Endothelial cell of umbilical vein (primary cell): ENCODE measurements at regions not wholly inside any gene's neighbourhood (a gene's known extent, or its start where the extent isn't known, plus 50 kb on each side); places are given as distances from the start of the nearest gene placed in this dataset.
A peak's percentile ranks its signal among the peaks of the same experiment; 100 is the strongest.

Experiments used
- BruUV-seq: library from RNA; stranded (reverse); fragments of 400-500 nt; replicated peaks from 2 replicates; lab custom pipeline; 2021; lab: Mats Ljungman, UMichigan
- CTCF ChIA-PET: fragments of 300-600, 350-600 bp; sonication (Branson Sonifier 250); formaldehyde crosslinking; loops from one replicate; lab custom pipeline; 2021; ENCODE audit warnings: antibody characterized with exemption, inconsistent platforms; lab: Charles Lee
- POLR2A ChIA-PET: fragments of 300-600, 350-600 bp; sonication (Branson Sonifier 250); formaldehyde crosslinking; loops from one replicate; lab custom pipeline; 2021; ENCODE audit warnings: antibody characterized with exemption, inconsistent platforms; lab: Charles Lee
- DNase-seq: peaks from one replicate; pipeline ENCODE4 v3.0.0-alpha.2; 2011; ENCODE audit warnings: low read depth, low spot score
- FAIRE-seq: peaks from 2 replicates; lab custom pipeline; 2011; peaks lifted over from hg19 to GRCh38; lab: Jason Lieb, UNC
- H2AFZ ChIP-seq: 2 replicates; pipeline ENCODE4 v1.6.0; 2012; ENCODE audit warnings: low read depth, low read length, control low read depth, inconsistent platforms
- H3K27ac ChIP-seq: 2 replicates; pipeline ENCODE4 v1.5.1; 2011; ENCODE audit warnings: low read depth, mild to moderate bottlenecking, control low read depth, low read length, moderate library complexity; ENCODE audit not compliant: insufficient read depth
- H3K27me3 ChIP-seq, 2 experiments: 2 replicates each; pipeline versions ENCODE4 v1.6.0 to v1.6.1; 2011; ENCODE audit warnings: low read length in 2 of 2, mixed read lengths in 1 of 2; ENCODE audit not compliant: control insufficient read depth in 2 of 2, insufficient read depth in 2 of 2
- H3K36me3 ChIP-seq, 2 experiments: 2 replicates in 1 of 2; 3 replicates in 1 of 2; pipeline ENCODE4 v1.5.1; 2011; ENCODE audit warnings: low read length in 2 of 2, mild to moderate bottlenecking in 1 of 2, moderate library complexity in 1 of 2; ENCODE audit not compliant: control insufficient read depth in 2 of 2, insufficient read depth in 2 of 2; ENCODE audit errors: extremely low read depth in 1 of 2
- H3K4me1 ChIP-seq: 3 replicates; pipeline ENCODE4 v1.5.1; 2011; ENCODE audit warnings: mild to moderate bottlenecking, low read length; ENCODE audit not compliant: control insufficient read depth, insufficient read depth; ENCODE audit errors: extremely low read depth
- H3K4me2 ChIP-seq: 2 replicates; pipeline ENCODE4 v1.6.1; 2011; ENCODE audit warnings: low read length, control low read depth, mixed read lengths; ENCODE audit not compliant: insufficient read depth
- H3K4me3 ChIP-seq, 3 experiments: fragments of 200-600 bp in 1 of 3; sonication (generic), shearing (Covaris generic) in 1 of 3; replicated peaks in 1 of 3; 2 replicates each; pipeline ENCODE4 v1.5.1; 2011 to 2016; ENCODE audit warnings: control low read depth in 3 of 3, low read length in 3 of 3, mild to moderate bottlenecking in 2 of 3, inconsistent platforms in 1 of 3, low read depth in 1 of 3, moderate library complexity in 1 of 3; ENCODE audit not compliant: insufficient read depth in 1 of 3
- H3K79me2 ChIP-seq: 2 replicates; pipeline ENCODE4 v1.6.0; 2012; ENCODE audit warnings: low read length, inconsistent platforms; ENCODE audit not compliant: control insufficient read depth, insufficient read depth
- H3K9ac ChIP-seq: replicated peaks from 2 replicates; pipeline ENCODE3; 2011; ENCODE audit warnings: low read length, control low read depth; ENCODE audit not compliant: insufficient read depth; ENCODE audit errors: extremely low read depth
- H3K9me1 ChIP-seq: replicated peaks from 3 replicates; pipeline ENCODE4 v1.6.0; 2011; ENCODE audit warnings: mild to moderate bottlenecking, low read length; ENCODE audit not compliant: control insufficient read depth, insufficient read depth; ENCODE audit errors: extremely low read depth
- H3K9me3 ChIP-seq: replicated peaks from 2 replicates; pipeline ENCODE4 v1.5.1; 2012; ENCODE audit warnings: low read length, inconsistent platforms; ENCODE audit not compliant: control insufficient read depth, insufficient read depth
- H4K20me1 ChIP-seq: replicated peaks from 2 replicates; pipeline ENCODE3; 2011; ENCODE audit warnings: mild to moderate bottlenecking, low read length; ENCODE audit not compliant: control insufficient read depth, insufficient read depth; ENCODE audit errors: extremely low read depth
- EZH2 ChIP-seq: IDR thresholded peaks from 2 replicates; pipeline ENCODE4 v1.6.1; 2012; ENCODE audit warnings: borderline replicate concordance, low read depth, mild to moderate bottlenecking, moderate library complexity, low read length, inconsistent platforms; ENCODE audit not compliant: severe bottlenecking
- FOS ChIP-seq: IDR thresholded peaks from 2 replicates; pipeline ENCODE4 v1.6.1; 2011; ENCODE audit warnings: mild to moderate bottlenecking, low read length, moderate library complexity, borderline replicate concordance; ENCODE audit not compliant: insufficient read depth
- GATA2 ChIP-seq: IDR thresholded peaks from 2 replicates; pipeline ENCODE4 v1.7.0; 2011; ENCODE audit warnings: low read depth, mild to moderate bottlenecking, moderate library complexity, mixed read lengths, low read length; ENCODE audit not compliant: insufficient read length, insufficient read depth
- JUN ChIP-seq: IDR thresholded peaks from 2 replicates; pipeline ENCODE4 v1.6.1; 2011; ENCODE audit warnings: borderline replicate concordance, low read depth; ENCODE audit not compliant: insufficient read length, insufficient read depth
- MYC ChIP-seq: IDR thresholded peaks from one replicate; pipeline ENCODE4 v1.6.1; 2011; ENCODE audit warnings: mild to moderate bottlenecking, low read depth, low read length
- POLR2A ChIP-seq: IDR thresholded peaks from 2 replicates; pipeline ENCODE4 v1.6.1; 2012; ENCODE audit warnings: low read depth, mild to moderate bottlenecking, control low read depth, low read length
- POLR2AphosphoS5 ChIP-seq: IDR thresholded peaks from 2 replicates; pipeline ENCODE4 v1.6.1; 2012; ENCODE audit warnings: low read depth, mild to moderate bottlenecking, control low read depth, low read length, moderate library complexity; ENCODE audit not compliant: insufficient read depth
- dilution Hi-C: fragments of 300-500 bp; cut with MboI; formaldehyde crosslinking; loops from one replicate; pipeline ENCODE4 v1.15.0; 2019; ENCODE audit warnings: low sequenced_read_pairs; ENCODE audit not compliant: extremely low pct_ligation_motif_present
- intact Hi-C: fragments of 100-400 bp; cut with micrococcal nuclease; formaldehyde crosslinking; loops from one replicate; pipeline ENCODE4 v1.10.0; 2022
- TF ChIP-seq, protein P1 (sequence below), 2 donors: IDR thresholded peaks; 1 replicate in 1 of 2; 2 replicates in 1 of 2; pipeline ENCODE4 v1.5.1; 2011; ENCODE audit warnings: low read length in 2 of 2, mild to moderate bottlenecking in 2 of 2, moderate library complexity in 2 of 2, control low read depth in 1 of 2, inconsistent platforms in 1 of 2, low read depth in 1 of 2; ENCODE audit not compliant: insufficient read depth in 1 of 2; ENCODE audit errors: extremely low read depth in 1 of 2
- TF ChIP-seq, protein P2 (sequence below): IDR thresholded peaks from 2 replicates; pipeline ENCODE4 v1.6.1; 2011; ENCODE audit not compliant: insufficient read depth, insufficient read length

DNA sequence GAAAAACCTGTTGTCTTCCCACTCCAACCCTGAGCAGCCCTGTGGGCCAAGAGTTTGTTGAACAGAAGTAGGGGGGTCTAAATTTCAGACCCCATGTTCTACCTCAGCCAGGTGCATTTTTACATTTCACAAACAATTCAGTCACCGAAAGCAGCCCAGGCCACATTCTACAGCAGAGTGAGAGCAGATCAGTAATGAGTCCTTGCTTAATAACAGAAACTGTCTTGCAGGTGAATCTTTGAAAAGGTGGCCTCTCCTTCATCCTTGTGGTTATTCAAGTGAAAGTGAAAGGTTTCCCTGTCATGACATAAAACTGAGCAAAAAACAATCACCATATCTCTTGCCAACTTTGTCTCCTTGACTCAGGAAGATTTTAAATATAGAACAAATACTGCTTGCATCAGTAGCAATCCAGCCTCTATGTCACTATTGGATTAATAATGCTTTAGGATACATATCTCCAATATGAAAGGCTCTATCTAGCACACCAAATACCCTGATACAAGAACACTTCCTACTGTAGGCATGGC lies 670.2 kb downstream of the DIAPH3 start:
- POLR2A ChIA-PET: interaction anchor here (1.5 kb wide), 1 partner anchor 38 kb away, joined by 6 read pairs; no protein-coding TSS in a partner anchor
- dilution Hi-C loops (no loop called here), intact Hi-C loops (loop anchor here (5.0 to 10.0 kb wide), 2 partner anchors 174 to 411 kb away; no protein-coding TSS in a partner anchor)
- Histone ChIP-seq H3K27ac (peak overlapping the region; percentile 75), H3K9ac (peak overlapping the region; percentile 5), H4K20me1 (no peaks in the 10 kb centered on the region), H2AFZ (no peak overlapping the region), H3K4me3 (no peak overlapping the region), H3K27me3 (no peaks in the 10 kb centered on the region), H3K9me3 (no peaks in the 10 kb centered on the region), H3K9me1 (no peaks in the 10 kb centered on the region), H3K36me3 (no peaks in the 10 kb centered on the region), H3K79me2 (no peaks in the 10 kb centered on the region), H3K4me1 (peaks cover 64% of the 10 kb centered on the region), H3K4me2 (no peak overlapping the region)
- FAIRE-seq (no peak), DNase-seq (peak; percentile 48)
- CTCF ChIA-PET: interaction anchor here (0.9 to 2.2 kb wide), 3 partner anchors 40 to 102 kb away, joined by 3 to 15 read pairs (median 9); no protein-coding TSS in a partner anchor
- BruUV-seq: no TSS peak
- no peak for TF ChIP-seq POLR2AphosphoS5
- no peak for TF ChIP-seq JUN
- no peak for TF ChIP-seq POLR2A

DNA sequence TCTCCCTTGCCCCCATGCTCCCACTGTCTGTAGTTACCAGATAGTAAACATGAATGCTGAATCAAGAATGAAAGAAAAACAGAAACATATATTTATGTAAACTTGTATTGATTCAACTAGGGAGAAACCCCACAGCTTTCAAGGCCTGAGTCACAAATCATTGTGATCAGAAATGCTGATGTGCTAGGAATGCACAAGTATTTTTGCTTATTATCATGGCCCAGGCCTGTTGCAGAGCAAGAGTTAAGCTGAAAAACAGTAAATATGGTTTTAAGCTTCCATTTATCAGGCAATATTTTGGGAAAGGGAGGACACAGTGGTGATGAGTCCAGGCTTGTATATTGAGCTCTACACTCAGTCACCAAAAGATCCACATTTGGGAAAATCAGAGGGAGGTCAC lies 669.6 kb downstream of the DIAPH3 start:
- intact Hi-C loops (loop anchor here (1.0 to 10.0 kb wide), 6 partner anchors 14 to 411 kb away; no protein-coding TSS in a partner anchor), dilution Hi-C loops (no loop called here)
- TF ChIP-seq MYC: no peak
- no peak for TF ChIP-seq GATA2
- no peak for TF ChIP-seq POLR2A
- TF ChIP-seq, protein P1, sequence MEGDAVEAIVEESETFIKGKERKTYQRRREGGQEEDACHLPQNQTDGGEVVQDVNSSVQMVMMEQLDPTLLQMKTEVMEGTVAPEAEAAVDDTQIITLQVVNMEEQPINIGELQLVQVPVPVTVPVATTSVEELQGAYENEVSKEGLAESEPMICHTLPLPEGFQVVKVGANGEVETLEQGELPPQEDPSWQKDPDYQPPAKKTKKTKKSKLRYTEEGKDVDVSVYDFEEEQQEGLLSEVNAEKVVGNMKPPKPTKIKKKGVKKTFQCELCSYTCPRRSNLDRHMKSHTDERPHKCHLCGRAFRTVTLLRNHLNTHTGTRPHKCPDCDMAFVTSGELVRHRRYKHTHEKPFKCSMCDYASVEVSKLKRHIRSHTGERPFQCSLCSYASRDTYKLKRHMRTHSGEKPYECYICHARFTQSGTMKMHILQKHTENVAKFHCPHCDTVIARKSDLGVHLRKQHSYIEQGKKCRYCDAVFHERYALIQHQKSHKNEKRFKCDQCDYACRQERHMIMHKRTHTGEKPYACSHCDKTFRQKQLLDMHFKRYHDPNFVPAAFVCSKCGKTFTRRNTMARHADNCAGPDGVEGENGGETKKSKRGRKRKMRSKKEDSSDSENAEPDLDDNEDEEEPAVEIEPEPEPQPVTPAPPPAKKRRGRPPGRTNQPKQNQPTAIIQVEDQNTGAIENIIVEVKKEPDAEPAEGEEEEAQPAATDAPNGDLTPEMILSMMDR (IDR thresholded peaks at IDR 0.05; ENCODE audit: extremely low read depth in 1 of 2, insufficient read depth in 1 of 2, low read depth in 1 of 2, low read length in 2 of 2): no peak
- no peak for TF ChIP-seq EZH2
- TF ChIP-seq POLR2AphosphoS5: no peak
- TF ChIP-seq FOS: no peak
- TF ChIP-seq JUN: no peak
- TF ChIP-seq, protein P2, sequence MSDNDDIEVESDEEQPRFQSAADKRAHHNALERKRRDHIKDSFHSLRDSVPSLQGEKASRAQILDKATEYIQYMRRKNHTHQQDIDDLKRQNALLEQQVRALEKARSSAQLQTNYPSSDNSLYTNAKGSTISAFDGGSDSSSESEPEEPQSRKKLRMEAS: no peak
- H3K4me2 ChIP-seq: peak overlapping the region; percentile 15
- H3K79me2 ChIP-seq: no peaks in the 10 kb centered on the region
- H3K4me3 ChIP-seq: no peak overlapping the region
- H3K9me1 ChIP-seq: no peaks in the 10 kb centered on the region
- no peaks in the 10 kb centered on the region for H3K9me3 ChIP-seq
- FAIRE-seq (no peak), DNase-seq (no peak)
- CTCF ChIA-PET: interaction anchor here (0.6 to 2.2 kb wide), 16 partner anchors 11 to 412 kb away, joined by 3 to 15 read pairs (median 5); no protein-coding TSS in a partner anchor
- H3K27ac ChIP-seq: peak overlapping the region; percentile 75
- no peaks in the 10 kb centered on the region for H4K20me1 ChIP-seq
- peak overlapping the region; percentile 16 for H3K9ac ChIP-seq
- no TSS peak for BruUV-seq
- POLR2A ChIA-PET: interaction anchor here (1.5 kb wide), 2 partner anchors 35 to 37 kb away, joined by 6 to 8 read pairs; no protein-coding TSS in a partner anchor
- no peaks in the 10 kb centered on the region for H3K27me3 ChIP-seq
- H3K4me1 ChIP-seq: peaks cover 67% of the 10 kb centered on the region
- no peaks in the 10 kb centered on the region for H3K36me3 ChIP-seq
- H2AFZ ChIP-seq: peak overlapping the region; percentile 28
